ENCODE measurements at regions not wholly inside any gene's neighbourhood (a gene's known extent, or its start where the extent isn't known, plus 50 kb on each side); places are given as distances from the start of the nearest gene placed in this dataset.

DNA sequence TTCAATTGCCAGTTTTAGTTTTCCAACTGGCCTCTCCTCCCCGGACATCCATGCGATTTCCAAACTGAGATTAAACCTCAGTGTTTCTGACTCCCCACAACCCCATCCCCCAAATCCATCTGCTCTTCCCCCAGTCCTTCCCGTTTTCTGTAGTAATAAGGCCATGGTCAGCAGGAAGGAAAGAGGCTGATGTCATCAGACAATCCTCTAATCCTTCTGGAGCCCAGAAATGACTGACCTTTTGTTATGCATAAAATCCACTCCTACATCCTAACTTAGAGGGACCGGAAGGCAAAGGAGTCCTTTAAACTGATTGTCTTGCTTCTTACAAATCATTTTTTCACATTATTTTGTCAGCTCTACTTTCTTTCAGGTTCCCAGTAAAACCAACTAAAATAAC lies 155.8 kb downstream of the INO80D start:
- no peak for TF ChIP-seq EZH2 (IDR thresholded peaks at IDR 0.05; ENCODE audit: low read length)
- TF ChIP-seq, protein P1, sequence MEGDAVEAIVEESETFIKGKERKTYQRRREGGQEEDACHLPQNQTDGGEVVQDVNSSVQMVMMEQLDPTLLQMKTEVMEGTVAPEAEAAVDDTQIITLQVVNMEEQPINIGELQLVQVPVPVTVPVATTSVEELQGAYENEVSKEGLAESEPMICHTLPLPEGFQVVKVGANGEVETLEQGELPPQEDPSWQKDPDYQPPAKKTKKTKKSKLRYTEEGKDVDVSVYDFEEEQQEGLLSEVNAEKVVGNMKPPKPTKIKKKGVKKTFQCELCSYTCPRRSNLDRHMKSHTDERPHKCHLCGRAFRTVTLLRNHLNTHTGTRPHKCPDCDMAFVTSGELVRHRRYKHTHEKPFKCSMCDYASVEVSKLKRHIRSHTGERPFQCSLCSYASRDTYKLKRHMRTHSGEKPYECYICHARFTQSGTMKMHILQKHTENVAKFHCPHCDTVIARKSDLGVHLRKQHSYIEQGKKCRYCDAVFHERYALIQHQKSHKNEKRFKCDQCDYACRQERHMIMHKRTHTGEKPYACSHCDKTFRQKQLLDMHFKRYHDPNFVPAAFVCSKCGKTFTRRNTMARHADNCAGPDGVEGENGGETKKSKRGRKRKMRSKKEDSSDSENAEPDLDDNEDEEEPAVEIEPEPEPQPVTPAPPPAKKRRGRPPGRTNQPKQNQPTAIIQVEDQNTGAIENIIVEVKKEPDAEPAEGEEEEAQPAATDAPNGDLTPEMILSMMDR (optimal IDR thresholded peaks at IDR 0.05 in 1 of 3, IDR thresholded peaks at IDR 0.05 in 1 of 3, conservative IDR thresholded peaks at IDR 0.05 in 1 of 3; ENCODE audit: extremely low read depth in 1 of 3, insufficient read depth in 2 of 3, low read length in 3 of 3): no peak

Data from keratinocyte (primary cell).